Suprapubic skin (tissue), 3 donors: ENCODE measurements at regions not wholly inside any gene's neighbourhood (a gene's known extent, or its start where the extent isn't known, plus 50 kb on each side); places are given as distances from the start of the nearest gene placed in this dataset.
"Not testable (repeated sequence)": the region's sequence is repeated elsewhere in the genome, so short reads cannot be mapped to it uniquely, and the experiment has no call there.

Experiments used
- POLR2AphosphoS5 ChIP-seq, 3 donors: sonication (generic); formaldehyde crosslinking; IDR thresholded peaks; one replicate each; pipeline ENCODE4 v1.6.1; 2017; ENCODE audit warnings: antibody characterized with exemption in 3 of 3
- TF ChIP-seq, protein P1 (sequence below), 2 donors: fragments of 200-600 bp in 1 of 2; fragments of 450-650 bp in 1 of 2; sonication (generic) in 1 of 2; IDR thresholded peaks; one replicate each; pipeline ENCODE4 v1.5.1; 2016 to 2019; ENCODE audit warnings: antibody characterized with exemption in 2 of 2, mild to moderate bottlenecking in 1 of 2, moderate library complexity in 1 of 2

DNA sequence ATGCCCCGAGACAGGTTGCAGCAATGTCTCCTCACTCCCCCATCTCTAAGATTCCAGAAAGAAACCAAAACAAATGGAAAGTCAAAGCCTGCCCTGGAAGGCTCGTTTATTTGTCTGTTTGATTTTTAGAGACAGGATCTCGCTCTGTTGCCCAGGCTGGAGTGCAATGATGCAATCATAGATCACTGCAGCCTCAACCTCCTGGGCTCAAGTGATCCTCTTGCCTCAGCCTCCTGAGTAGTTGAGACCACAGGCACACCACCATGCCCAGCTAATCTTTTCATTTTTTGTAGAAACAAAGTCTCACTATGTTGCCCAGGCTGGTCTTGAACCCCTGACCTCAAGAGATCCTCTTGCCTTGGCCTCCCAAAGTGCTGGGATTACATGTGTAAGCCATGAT lies 78.8 kb upstream of the IFNAR2 start:
- TF ChIP-seq, protein P1, sequence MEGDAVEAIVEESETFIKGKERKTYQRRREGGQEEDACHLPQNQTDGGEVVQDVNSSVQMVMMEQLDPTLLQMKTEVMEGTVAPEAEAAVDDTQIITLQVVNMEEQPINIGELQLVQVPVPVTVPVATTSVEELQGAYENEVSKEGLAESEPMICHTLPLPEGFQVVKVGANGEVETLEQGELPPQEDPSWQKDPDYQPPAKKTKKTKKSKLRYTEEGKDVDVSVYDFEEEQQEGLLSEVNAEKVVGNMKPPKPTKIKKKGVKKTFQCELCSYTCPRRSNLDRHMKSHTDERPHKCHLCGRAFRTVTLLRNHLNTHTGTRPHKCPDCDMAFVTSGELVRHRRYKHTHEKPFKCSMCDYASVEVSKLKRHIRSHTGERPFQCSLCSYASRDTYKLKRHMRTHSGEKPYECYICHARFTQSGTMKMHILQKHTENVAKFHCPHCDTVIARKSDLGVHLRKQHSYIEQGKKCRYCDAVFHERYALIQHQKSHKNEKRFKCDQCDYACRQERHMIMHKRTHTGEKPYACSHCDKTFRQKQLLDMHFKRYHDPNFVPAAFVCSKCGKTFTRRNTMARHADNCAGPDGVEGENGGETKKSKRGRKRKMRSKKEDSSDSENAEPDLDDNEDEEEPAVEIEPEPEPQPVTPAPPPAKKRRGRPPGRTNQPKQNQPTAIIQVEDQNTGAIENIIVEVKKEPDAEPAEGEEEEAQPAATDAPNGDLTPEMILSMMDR (IDR thresholded peaks at IDR 0.05): not testable (repeated sequence)
- not testable (repeated sequence) for TF ChIP-seq POLR2AphosphoS5 (IDR thresholded peaks at IDR 0.05)
